ELR (cell line): ENCODE measurements at regions not wholly inside any gene's neighbourhood (a gene's known extent, or its start where the extent isn't known, plus 50 kb on each side); places are given as distances from the start of the nearest gene placed in this dataset.
"Not testable (repeated sequence)": the region's sequence is repeated elsewhere in the genome, so short reads cannot be mapped to it uniquely, and the experiment has no call there.

Experiments
- DNase-seq: peaks from one replicate; pipeline ENCODE4 v3.0.0-alpha.2; 2015; ENCODE audit warnings: low read depth

- no peak for DNase-seq
Measured at GRCh38 chr5:91315701-91316100, 67.4 kb downstream of the ARRDC3 start.

DNA sequence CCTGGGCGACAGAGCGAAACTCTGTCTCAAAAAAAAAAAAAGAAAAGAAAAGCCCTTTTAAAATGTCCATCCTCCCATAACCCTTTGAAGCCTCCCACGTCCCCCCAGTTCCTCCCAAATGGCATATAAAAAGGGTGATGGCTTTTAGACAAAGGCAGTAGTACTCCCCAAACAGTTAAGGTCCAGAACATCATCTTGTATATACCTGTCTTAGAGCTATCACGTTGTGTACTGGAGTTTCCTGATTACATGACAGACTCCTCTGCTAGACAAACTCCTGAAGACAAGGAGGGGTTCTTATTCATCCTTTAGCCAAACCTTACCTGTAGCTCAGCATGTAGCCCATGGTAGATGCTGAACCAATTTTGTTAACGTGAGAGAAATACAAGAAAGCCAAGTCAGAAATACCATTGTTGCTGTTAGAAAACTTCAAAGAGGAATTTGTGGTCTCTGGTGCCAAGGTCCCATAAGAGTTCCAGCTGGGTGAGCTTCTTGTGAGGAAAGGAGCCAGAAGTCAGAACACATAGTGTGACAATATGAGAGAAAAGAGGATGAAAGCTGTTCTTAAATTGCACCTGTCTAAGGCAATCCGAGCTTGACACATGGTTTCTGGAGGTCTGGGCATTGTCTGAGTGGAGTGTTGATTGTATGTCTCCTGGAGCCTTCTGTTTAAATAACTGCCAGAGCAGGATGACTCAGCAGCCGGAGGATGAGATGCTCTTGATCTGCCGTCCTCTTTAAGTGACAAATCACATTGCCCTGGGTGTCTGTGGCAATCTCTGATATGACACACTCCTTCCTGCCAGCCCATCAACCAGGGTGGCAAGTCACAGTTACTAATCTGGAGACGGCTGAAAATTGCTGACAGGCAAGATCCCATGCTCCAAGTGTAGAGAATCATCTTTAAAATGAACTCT, 69.1 kb downstream of the ARRDC3 start:
- DNase-seq, result peak; percentile 98

- peak; percentile 10 for DNase-seq
Measured at GRCh38 chr5:91312698-91313097, 70.4 kb downstream of the ARRDC3 start.

GRCh38 chr5:91311697-91312501, 71.2 kb downstream of the ARRDC3 start:
- DNase-seq, result peak; percentile 99

GRCh38 chr5:91311168-91311696, 71.9 kb downstream of the ARRDC3 start:
- DNase-seq, result no peak

DNA sequence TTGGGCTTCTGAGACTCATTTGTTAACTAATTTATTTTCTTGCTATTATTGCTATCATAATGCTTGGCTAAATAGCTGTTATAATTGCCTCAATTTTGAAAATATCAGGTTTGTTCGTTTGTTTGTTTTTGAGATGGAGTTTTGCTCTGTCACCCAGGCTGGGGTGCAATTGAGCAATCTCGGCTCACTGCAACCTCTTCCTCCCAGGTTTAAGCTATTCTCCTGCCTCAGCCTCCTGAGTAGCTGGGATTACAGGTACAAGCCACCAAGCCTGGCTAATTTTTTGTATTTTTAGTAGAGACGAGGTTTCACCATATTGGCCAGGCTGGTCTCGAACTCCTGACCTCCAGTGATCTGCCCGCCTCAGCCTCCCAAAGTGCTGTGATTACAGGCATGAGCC, 75.0 kb downstream of the ARRDC3 start:
- not testable (repeated sequence) for DNase-seq

GRCh38 chr5:91307048-91307447, 76.1 kb downstream of the ARRDC3 start:
- no peak for DNase-seq

DNA sequence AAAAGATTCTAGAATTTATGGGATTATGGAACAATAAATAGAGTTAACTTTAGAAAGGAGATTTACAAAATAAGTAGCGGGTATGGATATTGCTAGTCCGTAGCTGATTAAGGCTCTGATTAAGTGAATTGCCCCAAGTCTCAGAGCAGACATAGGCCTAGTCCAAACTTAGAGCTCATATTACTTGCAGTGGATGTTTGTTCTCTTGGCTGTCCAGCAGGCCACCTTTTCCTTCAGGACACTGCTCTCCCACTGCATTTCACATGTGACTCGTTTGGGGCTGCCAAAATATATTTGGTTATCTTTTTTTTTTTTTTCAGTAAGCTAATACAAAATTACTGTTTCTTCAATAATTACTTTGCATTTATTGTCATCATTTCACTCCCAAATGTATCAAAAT, 76.6 kb downstream of the ARRDC3 start:
- DNase-seq, result no peak

GRCh38 chr5:91305640-91306039, 77.5 kb downstream of the ARRDC3 start:
- DNase-seq, result no peak

DNA sequence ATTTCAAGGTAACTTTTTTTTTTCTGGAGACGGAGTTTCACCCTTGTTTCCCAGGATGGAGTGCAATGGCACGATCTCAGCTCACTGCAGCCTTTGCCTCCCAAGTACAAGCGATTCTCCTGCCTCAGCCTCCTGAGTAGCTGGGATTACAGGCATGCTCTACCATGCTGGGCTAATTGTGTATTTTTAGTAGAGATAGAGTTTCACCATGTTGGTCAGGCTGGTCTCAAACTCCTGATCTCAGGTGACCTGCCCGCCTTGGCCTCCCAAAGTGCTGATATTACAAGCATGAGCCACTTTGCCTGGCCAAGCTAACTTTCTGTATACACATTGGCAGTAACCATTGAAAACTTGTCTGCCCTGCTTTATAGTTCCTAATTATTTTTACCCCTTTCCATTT, 79.1 kb downstream of the ARRDC3 start:
- DNase-seq, result not testable (repeated sequence)

DNA sequence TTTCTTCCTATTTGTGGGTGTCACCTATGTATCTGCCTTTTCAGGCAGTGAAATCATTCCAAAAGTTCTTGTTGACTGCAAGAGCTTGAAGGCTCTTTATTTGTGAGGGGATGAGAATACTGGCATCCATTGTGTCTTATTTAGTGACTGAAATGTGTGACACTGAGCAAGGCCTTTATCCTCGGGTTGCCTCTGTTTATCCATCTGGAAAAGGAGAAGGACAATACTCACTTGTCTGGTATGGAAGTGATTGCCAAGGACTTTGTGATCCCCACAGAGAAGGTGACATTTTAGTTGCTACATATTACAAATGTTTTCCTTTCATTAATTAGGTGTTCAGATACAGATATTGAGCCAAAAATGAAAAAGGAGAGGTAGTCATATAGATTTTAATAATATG, 80.2 kb downstream of the ARRDC3 start:
- DNase-seq, result no peak

DNA sequence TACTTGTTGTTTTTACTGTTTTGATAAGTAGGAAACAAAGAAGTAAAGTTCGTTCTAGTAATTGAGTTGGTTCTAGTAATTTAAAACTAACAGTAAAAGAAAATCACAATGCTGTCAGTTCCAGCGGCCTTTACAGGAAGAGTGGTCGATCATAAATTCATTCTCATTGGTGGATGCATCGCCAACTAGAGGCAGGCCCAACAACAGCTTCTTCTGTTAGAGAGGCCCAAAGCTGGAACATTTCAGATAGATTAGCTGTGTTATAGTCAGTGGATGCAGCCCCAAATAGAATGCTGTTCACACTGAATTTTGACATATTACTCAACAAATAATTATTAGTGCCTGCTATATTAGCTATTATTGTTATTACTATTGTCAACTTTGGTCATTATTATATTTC, 80.8 kb downstream of the ARRDC3 start:
- DNase-seq, result no peak

DNA sequence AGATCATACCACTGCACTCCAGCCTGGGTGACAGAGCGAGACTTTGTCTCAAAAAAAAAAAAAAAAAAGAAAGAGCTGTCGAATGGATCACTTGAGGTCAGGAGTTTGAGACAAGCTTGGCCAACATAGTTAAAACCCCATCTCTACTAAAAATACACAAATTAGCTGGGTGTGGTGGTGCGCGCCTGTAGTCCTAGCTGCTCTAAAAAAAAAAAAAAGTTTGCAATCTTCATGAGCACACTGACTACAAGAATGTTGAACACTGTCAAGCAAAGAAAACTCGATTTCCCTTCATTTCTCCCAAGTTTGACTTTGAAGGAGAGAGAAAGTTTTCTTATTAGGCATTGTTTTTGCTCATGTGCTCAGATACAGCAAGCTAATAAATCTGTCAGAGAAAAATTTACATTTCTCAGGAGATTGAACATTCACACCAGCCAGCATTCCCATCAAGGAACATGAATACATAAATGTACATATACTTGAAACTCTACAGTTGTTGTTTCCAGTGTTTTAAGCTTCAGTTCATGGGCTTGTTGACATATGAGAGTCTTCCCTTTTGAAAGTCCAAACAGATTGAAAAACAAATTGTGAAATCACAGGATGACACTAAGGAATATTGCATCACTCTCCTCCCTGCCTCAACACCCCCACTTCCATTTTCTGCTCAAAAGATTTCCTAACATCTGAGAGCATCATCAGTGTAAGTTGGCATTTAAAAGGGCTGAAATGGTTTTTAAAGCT, 81.8 kb downstream of the ARRDC3 start:
- peak; percentile 23 for DNase-seq

GRCh38 chr5:91297994-91298393, 85.1 kb downstream of the ARRDC3 start:
- no peak for DNase-seq

GRCh38 chr5:91296674-91297143, 86.4 kb downstream of the ARRDC3 start:
- peak; percentile 27 for DNase-seq

GRCh38 chr5:91296102-91296501, 87.0 kb downstream of the ARRDC3 start:
- not testable (repeated sequence) for DNase-seq

DNA sequence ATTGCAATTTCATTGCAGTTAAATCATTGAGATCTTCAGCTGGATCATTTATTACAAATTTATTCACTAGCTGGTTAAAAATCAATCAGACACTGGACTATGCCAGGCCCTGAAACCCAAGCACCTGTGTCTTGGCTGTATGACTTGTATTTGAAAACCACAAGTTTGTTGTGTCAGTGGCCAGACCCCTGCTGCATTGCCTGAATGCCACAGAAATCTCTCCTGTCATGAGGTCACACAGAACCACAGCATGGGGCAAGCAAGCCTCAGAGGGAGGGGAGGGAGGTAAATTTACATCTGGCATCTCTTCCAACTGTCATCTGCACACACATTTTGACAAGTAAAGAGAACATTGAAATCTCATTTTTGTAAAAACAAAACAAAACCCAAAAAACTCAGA, 90.0 kb downstream of the ARRDC3 start:
- peak; percentile 31 for DNase-seq

DNA sequence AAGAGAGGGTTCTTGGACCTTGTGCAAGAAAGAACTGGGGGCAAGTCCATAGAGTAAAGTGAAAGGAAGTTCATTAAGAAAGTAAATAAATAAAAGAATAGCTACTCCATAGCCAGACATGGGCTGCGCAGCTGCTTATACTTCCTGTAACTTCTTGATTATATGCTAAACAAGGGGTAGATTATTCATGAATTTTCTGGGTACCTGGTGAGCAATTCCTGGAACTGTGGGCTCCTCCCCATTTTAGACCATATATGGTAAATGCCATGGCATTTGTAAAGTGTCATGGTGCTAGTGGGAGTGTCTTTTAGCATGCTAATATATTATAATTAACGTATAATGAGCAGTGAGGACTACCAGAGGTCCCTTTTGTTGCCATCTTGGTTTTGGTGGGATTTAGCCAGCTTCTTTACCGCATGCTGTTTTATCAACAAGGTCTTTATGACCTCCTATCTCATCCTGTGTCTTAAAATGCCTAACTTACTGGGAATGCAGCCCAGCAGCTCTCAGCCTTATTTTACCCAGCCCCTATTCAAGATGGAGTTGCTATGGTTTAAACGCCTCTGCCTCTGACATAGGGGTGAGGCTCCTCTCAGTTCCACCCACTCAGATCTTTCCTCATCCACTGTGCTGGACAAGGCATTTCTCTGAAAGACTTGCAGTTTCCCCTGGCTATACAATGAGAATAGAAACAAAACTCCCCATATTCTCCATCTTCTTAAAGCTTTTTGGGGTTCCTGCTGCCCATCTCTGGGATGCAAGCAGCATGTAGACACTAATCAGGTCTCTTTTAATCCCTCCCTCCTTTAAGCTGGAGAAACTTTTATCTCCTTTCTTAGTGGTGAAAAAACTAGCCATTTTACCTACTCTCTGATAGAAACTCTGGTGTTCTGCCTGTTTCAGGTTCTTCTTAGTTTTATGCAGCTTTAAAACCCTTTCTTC, 91.2 kb downstream of the ARRDC3 start:
- no peak for DNase-seq

DNA sequence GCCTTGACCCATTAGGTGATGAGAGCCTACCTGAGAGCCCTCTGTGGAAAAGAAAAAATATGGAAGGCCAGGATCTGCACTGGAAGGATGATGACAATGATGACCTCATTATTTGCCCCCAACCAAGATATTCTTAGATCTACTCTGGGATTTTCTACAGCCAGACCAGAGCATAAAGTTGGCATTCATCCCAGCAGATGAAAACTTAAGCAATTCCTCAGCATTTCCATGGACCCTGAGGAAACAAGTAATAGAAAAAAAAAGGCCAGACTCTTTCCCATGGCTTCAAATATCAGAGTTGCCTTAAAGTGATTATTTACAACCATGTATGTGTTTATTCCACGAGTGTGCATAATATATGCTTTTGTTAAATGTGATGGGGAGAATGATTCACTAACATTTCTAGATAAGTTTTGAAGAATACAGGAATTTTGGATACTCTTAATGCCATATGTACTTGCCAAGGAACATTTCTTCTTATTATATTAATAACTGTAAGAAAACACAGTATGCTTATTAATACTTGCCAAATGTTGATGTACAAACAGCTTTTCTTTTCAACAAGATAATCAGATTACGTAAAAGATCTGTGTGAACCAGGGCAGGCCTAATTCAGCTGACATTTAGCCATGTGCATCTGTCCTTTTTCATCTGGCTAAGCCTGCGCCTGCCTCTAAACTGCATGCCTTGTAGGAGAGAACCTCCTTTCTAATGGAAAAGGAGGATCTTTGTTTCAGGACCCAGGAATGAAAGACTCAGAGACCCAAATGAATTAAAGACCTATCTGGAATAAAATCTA, 94.8 kb downstream of the ARRDC3 start:
- no peak for DNase-seq

DNA sequence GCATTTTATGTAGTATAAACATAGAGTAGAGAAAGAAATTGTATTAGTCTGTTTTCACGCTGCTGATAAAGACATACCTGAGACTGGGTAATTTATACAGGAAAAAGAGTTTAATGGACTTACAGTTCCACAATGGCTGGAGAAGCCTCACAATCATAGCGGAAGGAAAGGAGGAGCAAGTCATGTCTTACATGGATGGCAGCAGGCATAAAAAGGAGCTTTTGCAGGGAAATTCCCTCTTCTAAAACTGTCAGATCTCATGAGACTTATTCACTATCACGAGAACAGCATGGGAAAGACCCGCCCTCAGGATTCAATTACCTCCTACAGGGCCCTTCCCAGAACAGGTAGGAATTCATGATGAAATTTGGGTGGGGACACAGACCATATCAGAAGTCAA, 98.1 kb downstream of the ARRDC3 start:
- DNase-seq, result not testable (repeated sequence)
